ENCODE measurements at regions not wholly inside any gene's neighbourhood (a gene's known extent, or its start where the extent isn't known, plus 50 kb on each side); places are given as distances from the start of the nearest gene placed in this dataset.
"Not testable (repeated sequence)": the region's sequence is repeated elsewhere in the genome, so short reads cannot be mapped to it uniquely, and the experiment has no call there.

DNA sequence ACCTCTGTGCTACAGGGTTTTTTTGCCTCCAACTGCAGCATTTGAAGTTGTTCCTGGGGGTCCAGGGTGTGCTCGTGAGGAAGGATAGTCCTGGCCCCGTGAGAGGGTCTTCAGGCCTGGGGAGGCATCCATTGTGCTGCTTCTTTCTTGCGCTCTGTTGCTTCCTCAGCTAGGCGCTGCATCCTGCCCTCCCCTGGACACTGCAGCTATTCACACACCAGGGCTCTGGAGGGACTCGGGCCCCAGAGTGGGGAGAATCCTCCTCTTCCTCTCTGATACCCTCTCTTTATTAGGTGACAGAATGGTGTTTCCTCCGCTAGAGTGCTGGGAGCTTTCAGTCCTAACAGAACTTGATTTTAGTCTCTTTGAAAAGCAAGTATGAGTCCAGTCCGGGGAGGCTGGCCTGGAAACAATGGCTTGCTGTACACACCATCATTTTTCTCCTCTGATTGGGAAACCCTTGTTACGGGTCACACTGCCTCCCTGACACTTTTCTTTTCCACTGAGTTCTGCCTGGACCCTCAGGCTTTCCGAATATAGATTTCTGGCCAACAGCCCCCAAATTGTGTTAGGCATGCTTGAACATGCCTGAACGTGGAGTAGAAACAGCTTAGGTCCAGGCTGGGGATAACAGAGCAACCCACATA lies 81.4 kb upstream of the ELAC2 start:
- H3K9me3 ChIP-seq (ENCODE audit: control insufficient read depth in 2 of 2, low read length in 2 of 2) = no peaks in the 10 kb centered on the region
- H3K36me3 ChIP-seq (ENCODE audit: control insufficient read depth in 2 of 2, insufficient read depth in 2 of 2, low read length in 2 of 2) = no peaks in the 10 kb centered on the region
- peaks cover 0 to 2% of the 10 kb centered on the region in 2 donors for H3K27me3 ChIP-seq (ENCODE audit: control insufficient read depth in 1 of 2, insufficient read depth in 2 of 2, low read length in 2 of 2)
- no peaks in the 10 kb centered on the region for H3K4me1 ChIP-seq (ENCODE audit: control insufficient read depth, insufficient read depth, low read length)
- no peak overlapping the region for H3K9ac ChIP-seq (ENCODE audit: low read length in 2 of 2)
- no peak overlapping the region for H3K27ac ChIP-seq (ENCODE audit: low read length)
- H3K4me3 ChIP-seq (ENCODE audit: low read length in 2 of 2) = no peak overlapping the region

DNA sequence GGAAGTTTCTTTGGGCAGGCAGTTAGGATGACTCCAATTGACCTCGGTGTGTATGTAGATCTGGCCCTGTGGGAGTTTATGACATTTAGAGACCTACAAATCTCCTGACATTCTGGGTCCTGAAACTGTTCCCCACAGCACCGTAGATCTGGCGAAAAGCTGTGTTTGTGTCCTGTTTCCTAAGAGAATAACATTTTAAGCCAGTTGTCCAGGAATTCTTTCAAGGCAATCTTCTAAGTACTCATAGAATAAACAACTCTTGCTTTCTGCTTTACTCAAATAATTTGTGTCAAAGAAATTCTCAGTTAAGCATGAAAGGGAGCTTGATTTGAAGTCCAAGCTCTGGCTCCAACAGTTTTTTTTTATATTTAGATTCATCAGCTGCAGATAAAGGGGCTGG lies 78.5 kb upstream of the ELAC2 start:
- Histone ChIP-seq H3K4me3 (ENCODE audit: low read length in 2 of 2) (no peak overlapping the region), H3K9me3 (ENCODE audit: control insufficient read depth in 2 of 2, low read length in 2 of 2) (no peaks in the 10 kb centered on the region), H3K27me3 (ENCODE audit: control insufficient read depth in 1 of 2, insufficient read depth in 2 of 2, low read length in 2 of 2) (peaks cover 0 to 2% of the 10 kb centered on the region in 2 donors), H3K9ac (ENCODE audit: low read length in 2 of 2) (no peak overlapping the region), H3K4me1 (ENCODE audit: control insufficient read depth, insufficient read depth, low read length) (no peaks in the 10 kb centered on the region), H3K27ac (ENCODE audit: low read length) (no peak overlapping the region), H3K36me3 (ENCODE audit: control insufficient read depth in 2 of 2, insufficient read depth in 2 of 2, low read length in 2 of 2) (no peaks in the 10 kb centered on the region)

DNA sequence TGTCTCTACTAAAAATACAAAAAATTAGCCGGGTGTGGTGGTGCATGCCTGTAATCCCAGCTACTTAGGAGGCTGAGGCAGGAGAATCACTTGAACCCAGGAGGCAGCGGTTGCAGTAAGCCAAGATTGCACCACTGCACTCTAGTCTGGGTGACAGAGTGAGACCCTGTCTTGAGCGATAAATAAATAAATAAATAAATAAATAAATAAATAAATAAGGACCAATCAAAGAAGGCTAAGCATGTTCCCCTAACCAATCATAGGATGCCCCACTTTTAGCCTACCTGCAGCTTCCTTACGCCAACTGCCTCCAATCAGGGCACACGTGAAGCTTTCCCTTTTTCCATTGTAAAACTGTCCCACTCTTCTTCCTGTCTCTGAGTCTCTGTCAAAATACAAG lies 74.2 kb upstream of the ELAC2 start:
- H3K27me3 ChIP-seq (ENCODE audit: control insufficient read depth in 1 of 2, insufficient read depth in 2 of 2, low read length in 2 of 2); H3K36me3 ChIP-seq (ENCODE audit: control insufficient read depth in 2 of 2, insufficient read depth in 2 of 2, low read length in 2 of 2); H3K27ac ChIP-seq (ENCODE audit: low read length); H3K4me3 ChIP-seq (ENCODE audit: low read length in 2 of 2); H3K9me3 ChIP-seq (ENCODE audit: control insufficient read depth in 2 of 2, low read length in 2 of 2); H3K4me1 ChIP-seq (ENCODE audit: control insufficient read depth, insufficient read depth, low read length); H3K9ac ChIP-seq (ENCODE audit: low read length in 2 of 2): not testable (repeated sequence)

DNA sequence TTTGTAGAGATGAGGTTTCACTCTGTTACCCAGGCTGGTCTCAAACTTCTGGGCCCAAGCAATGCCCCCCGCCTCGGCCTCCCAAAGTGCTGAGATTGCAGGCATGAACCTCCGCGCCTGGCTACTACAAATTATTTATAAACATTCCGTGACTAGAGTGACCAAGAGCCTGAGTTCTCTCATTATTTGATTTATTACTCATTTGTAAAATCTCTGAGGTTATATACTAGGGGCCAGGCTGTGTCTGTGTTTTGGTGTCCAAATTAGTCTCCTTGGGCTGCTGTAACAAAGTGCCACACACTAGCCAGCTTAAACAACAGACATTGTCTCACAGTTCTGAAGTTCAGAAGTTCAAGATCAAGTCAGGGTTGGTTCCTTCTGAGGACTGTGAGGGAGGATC lies 70.8 kb upstream of the ELAC2 start:
- no peaks in the 10 kb centered on the region for H3K4me1 ChIP-seq (ENCODE audit: control insufficient read depth, insufficient read depth, low read length)
- no peaks in the 10 kb centered on the region for H3K9me3 ChIP-seq (ENCODE audit: control insufficient read depth in 2 of 2, low read length in 2 of 2)
- H3K4me3 ChIP-seq (ENCODE audit: low read length in 2 of 2) = no peak overlapping the region
- H3K9ac ChIP-seq (ENCODE audit: low read length in 2 of 2) = no peak overlapping the region
- H3K36me3 ChIP-seq (ENCODE audit: control insufficient read depth in 2 of 2, insufficient read depth in 2 of 2, low read length in 2 of 2) = no peaks in the 10 kb centered on the region
- peaks cover 0 to 2% of the 10 kb centered on the region in 2 donors for H3K27me3 ChIP-seq (ENCODE audit: control insufficient read depth in 1 of 2, insufficient read depth in 2 of 2, low read length in 2 of 2)
- H3K27ac ChIP-seq (ENCODE audit: low read length) = no peak overlapping the region

DNA sequence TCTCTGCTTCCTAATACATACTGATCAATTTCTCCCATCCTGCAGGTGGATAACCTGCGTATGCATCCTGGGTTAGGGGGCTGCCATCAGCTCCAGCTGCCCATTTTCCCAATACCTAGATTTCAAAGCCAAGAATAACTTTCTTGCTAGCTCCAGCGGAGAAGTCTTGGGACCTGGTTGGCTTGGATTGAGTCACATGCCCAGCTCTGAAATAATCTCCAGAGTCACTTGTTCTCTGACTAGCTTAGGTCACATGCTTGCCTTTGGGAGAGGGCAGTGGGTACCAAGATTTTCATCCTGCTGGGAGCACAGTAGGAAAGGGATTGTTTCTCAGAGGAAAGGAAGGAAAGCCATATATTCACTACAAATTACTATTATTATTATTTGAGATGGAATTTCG lies 70.0 kb upstream of the ELAC2 start:
- H3K4me3 ChIP-seq (ENCODE audit: low read length in 2 of 2) = no peak overlapping the region
- H3K9ac ChIP-seq (ENCODE audit: low read length in 2 of 2) = no peak overlapping the region
- no peaks in the 10 kb centered on the region for H3K36me3 ChIP-seq (ENCODE audit: control insufficient read depth in 2 of 2, insufficient read depth in 2 of 2, low read length in 2 of 2)
- H3K4me1 ChIP-seq (ENCODE audit: control insufficient read depth, insufficient read depth, low read length) = no peaks in the 10 kb centered on the region
- H3K27me3 ChIP-seq (ENCODE audit: control insufficient read depth in 1 of 2, insufficient read depth in 2 of 2, low read length in 2 of 2) = peaks cover 0 to 2% of the 10 kb centered on the region in 2 donors
- H3K27ac ChIP-seq (ENCODE audit: low read length) = no peak overlapping the region
- H3K9me3 ChIP-seq (ENCODE audit: control insufficient read depth in 2 of 2, low read length in 2 of 2) = no peaks in the 10 kb centered on the region

DNA sequence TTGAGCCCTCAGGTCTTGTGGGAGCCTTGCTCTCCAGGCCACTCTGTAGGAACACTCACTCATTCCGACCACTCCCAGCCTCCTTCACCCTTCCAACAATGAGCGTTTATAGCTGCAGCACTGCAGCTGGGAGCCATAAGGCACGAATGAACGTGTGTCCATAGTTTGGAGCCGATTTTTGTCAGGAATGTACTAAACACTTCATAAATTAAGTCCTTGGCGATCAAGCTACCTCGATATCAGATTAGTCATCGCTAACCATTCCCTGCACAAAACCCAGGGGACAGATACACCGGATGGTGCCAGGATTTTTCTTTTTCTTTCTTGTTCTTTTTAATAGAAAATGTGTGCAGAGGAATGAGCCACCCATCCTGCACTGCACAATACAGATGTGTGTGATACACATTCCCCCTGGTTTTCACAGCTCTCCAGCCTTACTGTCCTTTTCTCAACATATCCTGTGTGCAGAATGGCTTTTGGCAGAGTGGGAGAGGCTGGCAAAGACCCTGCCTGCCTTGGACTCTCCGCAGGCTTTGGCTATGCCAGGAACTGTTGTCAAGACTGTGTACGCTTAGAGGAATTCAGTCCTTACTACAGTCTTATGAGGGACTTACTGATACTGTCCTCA lies 68.4 kb upstream of the ELAC2 start:
- no peaks in the 10 kb centered on the region for H3K9me3 ChIP-seq (ENCODE audit: control insufficient read depth in 2 of 2, low read length in 2 of 2)
- no peak overlapping the region for H3K27ac ChIP-seq (ENCODE audit: low read length)
- no peak overlapping the region for H3K4me3 ChIP-seq (ENCODE audit: low read length in 2 of 2)
- no peaks in the 10 kb centered on the region for H3K36me3 ChIP-seq (ENCODE audit: control insufficient read depth in 2 of 2, insufficient read depth in 2 of 2, low read length in 2 of 2)
- no peak overlapping the region for H3K9ac ChIP-seq (ENCODE audit: low read length in 2 of 2)
- H3K4me1 ChIP-seq (ENCODE audit: control insufficient read depth, insufficient read depth, low read length) = no peaks in the 10 kb centered on the region
- H3K27me3 ChIP-seq (ENCODE audit: control insufficient read depth in 1 of 2, insufficient read depth in 2 of 2, low read length in 2 of 2) = peaks cover 0 to 2% of the 10 kb centered on the region in 2 donors

DNA sequence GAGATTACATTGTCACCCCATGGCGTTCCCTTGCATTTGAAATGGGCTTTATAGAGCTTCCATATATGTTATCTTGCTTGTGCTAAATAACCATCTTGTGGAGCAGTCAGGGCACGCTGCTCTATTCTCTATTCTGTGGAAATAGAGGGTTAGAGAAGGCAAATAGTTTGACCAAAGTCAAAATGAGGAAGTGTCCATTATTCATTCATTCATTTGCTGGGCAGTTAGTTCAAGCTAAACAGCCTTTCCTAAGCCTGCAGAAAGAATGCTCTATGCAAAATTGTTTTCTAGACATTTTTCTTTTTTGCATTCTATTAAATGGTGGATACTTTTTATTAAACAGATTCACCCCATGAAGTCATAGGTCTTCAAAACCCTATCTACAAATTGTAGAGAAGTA lies 67.8 kb upstream of the ELAC2 start:
- H3K27ac ChIP-seq (ENCODE audit: low read length) = no peak overlapping the region
- H3K36me3 ChIP-seq (ENCODE audit: control insufficient read depth in 2 of 2, insufficient read depth in 2 of 2, low read length in 2 of 2) = no peaks in the 10 kb centered on the region

DNA sequence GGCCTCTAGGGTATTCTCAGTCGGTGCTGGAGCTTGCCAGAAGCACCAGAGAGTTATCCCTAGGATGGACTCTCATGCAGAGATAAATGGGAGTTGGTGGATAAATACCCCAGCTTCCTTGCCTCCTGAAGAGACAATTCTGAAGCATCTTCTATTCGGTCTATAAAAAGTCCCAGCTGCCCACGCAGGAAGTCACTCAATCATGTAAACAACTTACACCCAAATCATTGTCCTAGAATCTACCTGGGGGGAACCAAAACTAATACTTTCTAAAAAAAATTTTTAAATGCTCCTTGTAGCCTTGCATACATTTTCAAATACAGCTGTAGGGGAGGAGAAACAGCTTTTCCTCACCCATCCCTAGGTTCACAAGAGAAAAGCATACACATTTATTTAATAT lies 66.6 kb upstream of the ELAC2 start:
- Histone ChIP-seq H3K27ac (ENCODE audit: low read length) (no peak overlapping the region), H3K27me3 (ENCODE audit: control insufficient read depth in 1 of 2, insufficient read depth in 2 of 2, low read length in 2 of 2) (peaks cover 0 to 2% of the 10 kb centered on the region in 2 donors), H3K9ac (ENCODE audit: low read length in 2 of 2) (no peak overlapping the region), H3K36me3 (ENCODE audit: control insufficient read depth in 2 of 2, insufficient read depth in 2 of 2, low read length in 2 of 2) (no peaks in the 10 kb centered on the region), H3K4me1 (ENCODE audit: control insufficient read depth, insufficient read depth, low read length) (no peaks in the 10 kb centered on the region), H3K9me3 (ENCODE audit: control insufficient read depth in 2 of 2, low read length in 2 of 2) (no peaks in the 10 kb centered on the region), H3K4me3 (ENCODE audit: low read length in 2 of 2) (no peak overlapping the region)

More for the DNA sequence above, 67.8 kb upstream of the ELAC2 start:
- Histone ChIP-seq H3K27me3 (ENCODE audit: control insufficient read depth in 1 of 2, insufficient read depth in 2 of 2, low read length in 2 of 2) (peaks cover 0 to 2% of the 10 kb centered on the region in 2 donors), H3K9me3 (ENCODE audit: control insufficient read depth in 2 of 2, low read length in 2 of 2) (no peaks in the 10 kb centered on the region), H3K9ac (ENCODE audit: low read length in 2 of 2) (no peak overlapping the region), H3K4me3 (ENCODE audit: low read length in 2 of 2) (no peak overlapping the region), H3K4me1 (ENCODE audit: control insufficient read depth, insufficient read depth, low read length) (no peaks in the 10 kb centered on the region)

DNA sequence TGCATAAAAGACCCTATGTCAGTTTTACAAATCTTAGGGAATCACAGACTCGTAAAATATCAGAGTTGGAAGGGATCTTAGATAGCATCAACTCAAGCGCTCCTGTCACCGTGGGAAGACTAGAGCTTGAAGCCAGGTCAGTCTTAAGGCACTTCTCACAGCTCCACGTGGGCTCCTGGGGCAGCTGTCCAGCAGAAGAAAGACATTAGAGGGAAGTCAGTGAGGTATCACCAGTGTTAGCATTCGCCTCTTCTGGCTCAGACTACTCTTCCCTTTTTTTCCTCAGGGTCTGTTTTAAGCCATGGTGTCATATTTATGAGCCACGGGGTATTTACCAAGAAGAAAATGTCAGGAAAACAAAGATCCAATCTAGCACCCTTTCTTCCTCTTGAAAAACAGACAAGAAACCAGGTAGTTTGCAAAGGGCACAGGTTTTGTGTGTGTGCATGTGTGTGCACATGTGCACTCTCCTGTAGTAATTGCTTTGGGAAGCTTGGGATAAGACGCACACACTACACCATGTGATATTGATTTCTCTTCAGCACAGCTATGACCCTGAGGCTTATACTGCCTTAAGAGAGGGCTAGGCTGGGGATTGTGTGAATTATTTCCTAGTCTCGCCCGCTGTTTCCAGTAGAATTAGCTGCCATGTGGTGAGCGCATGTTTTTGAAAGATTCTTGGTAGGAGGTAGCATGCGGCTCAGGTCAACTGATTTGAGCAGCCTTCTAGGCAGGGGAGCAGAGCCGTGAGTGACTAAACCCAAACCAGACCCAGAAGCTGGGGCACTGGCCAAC lies 61.0 kb upstream of the ELAC2 start:
- no peaks in the 10 kb centered on the region for H3K36me3 ChIP-seq (ENCODE audit: control insufficient read depth in 2 of 2, insufficient read depth in 2 of 2, low read length in 2 of 2)
- no peak overlapping the region for H3K9ac ChIP-seq (ENCODE audit: low read length in 2 of 2)
- H3K4me3 ChIP-seq (ENCODE audit: low read length in 2 of 2) = no peak overlapping the region
- H3K4me1 ChIP-seq (ENCODE audit: control insufficient read depth, insufficient read depth, low read length) = no peaks in the 10 kb centered on the region
- H3K27me3 ChIP-seq (ENCODE audit: control insufficient read depth in 1 of 2, insufficient read depth in 2 of 2, low read length in 2 of 2) = no peaks in the 10 kb centered on the region
- H3K27ac ChIP-seq (ENCODE audit: low read length) = no peak overlapping the region
- no peaks in the 10 kb centered on the region for H3K9me3 ChIP-seq (ENCODE audit: control insufficient read depth in 2 of 2, low read length in 2 of 2)

DNA sequence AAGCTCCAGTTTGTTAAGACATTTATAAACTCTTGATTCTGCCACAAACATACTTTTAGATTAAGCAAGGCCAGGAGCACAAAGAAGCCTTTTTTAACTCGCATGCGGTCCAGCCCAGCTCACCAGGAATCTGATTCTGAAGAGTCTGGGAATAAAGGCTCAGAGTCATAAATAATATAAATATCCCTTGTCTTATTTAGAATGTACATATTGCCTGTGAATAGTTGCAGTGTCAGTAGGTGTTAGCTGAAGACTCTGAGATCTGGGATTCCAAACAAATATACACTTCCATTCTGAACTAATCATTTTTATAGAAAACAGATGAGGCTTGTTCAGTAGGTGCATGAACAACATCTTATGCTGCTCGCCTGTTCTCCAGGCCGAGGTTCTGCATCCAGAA lies 59.1 kb upstream of the ELAC2 start:
- no peak overlapping the region for H3K9ac ChIP-seq (ENCODE audit: low read length in 2 of 2)

DNA sequence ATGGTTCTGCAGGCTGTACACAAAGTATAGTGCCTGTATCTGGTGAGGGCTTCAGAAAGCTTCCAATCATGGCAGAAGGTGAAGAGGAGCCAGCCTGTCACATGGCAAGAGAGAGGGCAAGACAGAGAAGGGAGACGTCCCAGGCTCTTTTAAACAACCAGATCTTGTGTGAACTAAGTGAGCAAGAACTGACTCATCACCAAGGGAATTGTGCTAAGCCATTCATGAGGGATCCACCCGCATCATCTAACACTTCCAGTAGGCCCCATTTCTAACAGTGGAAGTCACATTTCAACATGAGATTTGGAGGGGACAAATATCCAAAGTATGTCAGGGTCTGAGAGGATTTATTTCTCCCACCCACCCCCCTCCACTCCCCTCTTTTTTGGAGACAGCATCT lies 56.2 kb upstream of the ELAC2 start:
- H3K27ac ChIP-seq (ENCODE audit: low read length) = no peak overlapping the region
- no peaks in the 10 kb centered on the region for H3K9me3 ChIP-seq (ENCODE audit: control insufficient read depth in 2 of 2, low read length in 2 of 2)
- H3K4me1 ChIP-seq (ENCODE audit: control insufficient read depth, insufficient read depth, low read length) = no peaks in the 10 kb centered on the region
- no peak overlapping the region for H3K9ac ChIP-seq (ENCODE audit: low read length in 2 of 2)
- no peaks in the 10 kb centered on the region for H3K27me3 ChIP-seq (ENCODE audit: control insufficient read depth in 1 of 2, insufficient read depth in 2 of 2, low read length in 2 of 2)
- H3K36me3 ChIP-seq (ENCODE audit: control insufficient read depth in 2 of 2, insufficient read depth in 2 of 2, low read length in 2 of 2) = no peaks in the 10 kb centered on the region
- no peak overlapping the region for H3K4me3 ChIP-seq (ENCODE audit: low read length in 2 of 2)

More for the DNA sequence above, 59.1 kb upstream of the ELAC2 start:
- Histone ChIP-seq H3K27me3 (ENCODE audit: control insufficient read depth in 1 of 2, insufficient read depth in 2 of 2, low read length in 2 of 2) (no peaks in the 10 kb centered on the region), H3K4me1 (ENCODE audit: control insufficient read depth, insufficient read depth, low read length) (no peaks in the 10 kb centered on the region), H3K4me3 (ENCODE audit: low read length in 2 of 2) (no peak overlapping the region), H3K27ac (ENCODE audit: low read length) (no peak overlapping the region), H3K36me3 (ENCODE audit: control insufficient read depth in 2 of 2, insufficient read depth in 2 of 2, low read length in 2 of 2) (no peaks in the 10 kb centered on the region), H3K9me3 (ENCODE audit: control insufficient read depth in 2 of 2, low read length in 2 of 2) (no peaks in the 10 kb centered on the region)
